ENCODE measurements at regions not wholly inside any gene's neighbourhood (a gene's known extent, or its start where the extent isn't known, plus 50 kb on each side); places are given as distances from the start of the nearest gene placed in this dataset.

DNA sequence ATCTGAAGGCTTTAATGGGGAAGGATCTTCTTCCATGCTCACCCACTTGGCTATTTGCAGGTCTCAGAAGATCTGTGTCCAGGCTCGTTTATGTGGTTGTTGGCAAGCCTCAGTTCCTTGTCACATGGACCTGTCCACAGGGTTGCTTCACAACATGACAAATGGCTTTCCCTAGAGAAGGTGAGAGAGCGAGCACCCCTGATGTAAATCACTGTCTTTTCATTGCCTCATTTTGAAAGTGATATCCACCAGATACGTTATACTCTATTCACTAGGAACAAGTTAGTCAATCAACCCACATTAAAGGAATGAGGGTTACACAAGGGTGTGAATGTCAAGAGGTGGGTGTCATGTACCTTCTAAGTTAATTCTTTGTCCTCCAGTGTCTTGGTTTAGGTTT, 433.3 kb downstream of the RPS6KC1 start:
- TF ChIP-seq, protein P1, sequence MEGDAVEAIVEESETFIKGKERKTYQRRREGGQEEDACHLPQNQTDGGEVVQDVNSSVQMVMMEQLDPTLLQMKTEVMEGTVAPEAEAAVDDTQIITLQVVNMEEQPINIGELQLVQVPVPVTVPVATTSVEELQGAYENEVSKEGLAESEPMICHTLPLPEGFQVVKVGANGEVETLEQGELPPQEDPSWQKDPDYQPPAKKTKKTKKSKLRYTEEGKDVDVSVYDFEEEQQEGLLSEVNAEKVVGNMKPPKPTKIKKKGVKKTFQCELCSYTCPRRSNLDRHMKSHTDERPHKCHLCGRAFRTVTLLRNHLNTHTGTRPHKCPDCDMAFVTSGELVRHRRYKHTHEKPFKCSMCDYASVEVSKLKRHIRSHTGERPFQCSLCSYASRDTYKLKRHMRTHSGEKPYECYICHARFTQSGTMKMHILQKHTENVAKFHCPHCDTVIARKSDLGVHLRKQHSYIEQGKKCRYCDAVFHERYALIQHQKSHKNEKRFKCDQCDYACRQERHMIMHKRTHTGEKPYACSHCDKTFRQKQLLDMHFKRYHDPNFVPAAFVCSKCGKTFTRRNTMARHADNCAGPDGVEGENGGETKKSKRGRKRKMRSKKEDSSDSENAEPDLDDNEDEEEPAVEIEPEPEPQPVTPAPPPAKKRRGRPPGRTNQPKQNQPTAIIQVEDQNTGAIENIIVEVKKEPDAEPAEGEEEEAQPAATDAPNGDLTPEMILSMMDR (IDR thresholded peaks at IDR 0.05; ENCODE audit: poor library complexity), result no peak
- TF ChIP-seq EZH2phosphoT487 (IDR thresholded peaks at IDR 0.05; ENCODE audit: low read depth, severe bottlenecking, unreplicated experiment) (no peak), EZH2 (IDR thresholded peaks at IDR 0.05; ENCODE audit: borderline replicate concordance) (no peak)

Measured in hepatocyte (in vitro differentiated cells).